Liver (tissue), 8 donors: ENCODE measurements at regions not wholly inside any gene's neighbourhood (a gene's known extent, or its start where the extent isn't known, plus 50 kb on each side); places are given as distances from the start of the nearest gene placed in this dataset.

Experiments used
- DNase-seq: peaks from one replicate; pipeline ENCODE4 v3.0.0-alpha.2; 2017; ENCODE audit warnings: low spot score
- H3K27ac ChIP-seq, 2 donors: one replicate each; pipeline ENCODE4 v1.7.0; 2013; ENCODE audit warnings: inconsistent platforms in 2 of 2, low read length in 2 of 2, control low read depth in 1 of 2, low read depth in 1 of 2, mild to moderate bottlenecking in 1 of 2
- H3K27me3 ChIP-seq, 4 donors: one replicate each; pipeline versions ENCODE4 v1.6.1 to v1.7.0; 2013; ENCODE audit warnings: low read length in 3 of 4, inconsistent platforms in 1 of 4, mild to moderate bottlenecking in 1 of 4, moderate library complexity in 1 of 4; ENCODE audit not compliant: control insufficient read depth in 4 of 4, insufficient read depth in 4 of 4
- H3K36me3 ChIP-seq, 4 donors: one replicate each; pipeline versions ENCODE4 v1.6.1 to v1.7.0; 2013; ENCODE audit warnings: low read length in 3 of 4, mild to moderate bottlenecking in 3 of 4, low read depth in 1 of 4, moderate library complexity in 1 of 4; ENCODE audit not compliant: control insufficient read depth in 4 of 4, insufficient read depth in 3 of 4
- H3K4me1 ChIP-seq, 4 donors: one replicate each; pipeline versions ENCODE4 v1.6.1 to v1.7.0; 2013; ENCODE audit warnings: low read length in 3 of 4, mild to moderate bottlenecking in 3 of 4, moderate library complexity in 1 of 4; ENCODE audit not compliant: control insufficient read depth in 4 of 4, insufficient read depth in 4 of 4
- H3K4me3 ChIP-seq, 3 donors: one replicate each; pipeline versions ENCODE4 v1.6.1 to v1.7.0; 2013; ENCODE audit warnings: low read length in 3 of 3, control low read depth in 1 of 3, low read depth in 1 of 3, mild to moderate bottlenecking in 1 of 3
- H3K9ac ChIP-seq, 2 donors: one replicate each; pipeline ENCODE4 v1.7.0; 2013; ENCODE audit warnings: low read length in 2 of 2, mild to moderate bottlenecking in 2 of 2, moderate library complexity in 2 of 2, control low read depth in 1 of 2, low read depth in 1 of 2
- H3K9me3 ChIP-seq, 4 donors: one replicate each; pipeline versions ENCODE4 v1.6.1 to v1.7.0; 2013; ENCODE audit warnings: low read length in 3 of 4; ENCODE audit not compliant: control insufficient read depth in 4 of 4
- CTCF ChIP-seq: fragments of 150-350 bp; IDR thresholded peaks from 2 replicates; pipeline ENCODE4 v1.5.1; 2017; ENCODE audit warnings: improper control_type of control experiment, low read depth, low read length; ENCODE audit not compliant: missing input control
- EGR1 ChIP-seq, 2 donors: IDR thresholded peaks; 2 replicates each; pipeline ENCODE4 v1.6.1; 2016 to 2018; ENCODE audit warnings: antibody characterized with exemption in 2 of 2, low read depth in 2 of 2
- GABPA ChIP-seq, 2 donors: IDR thresholded peaks in 1 of 2; conservative IDR thresholded peaks in 1 of 2; 2 replicates each; pipeline ENCODE4 v1.6.1; 2016; ENCODE audit warnings: antibody characterized with exemption in 2 of 2, mild to moderate bottlenecking in 1 of 2, moderate library complexity in 1 of 2
- HNF4A ChIP-seq, 2 donors: conservative IDR thresholded peaks; 2 replicates each; pipeline ENCODE4 v1.6.1; 2016; ENCODE audit warnings: antibody characterized with exemption in 2 of 2, mild to moderate bottlenecking in 2 of 2
- HNF4G ChIP-seq: IDR thresholded peaks from 2 replicates; pipeline ENCODE4 v1.6.1; 2016; ENCODE audit warnings: antibody characterized with exemption
- JUND ChIP-seq, 2 donors: IDR thresholded peaks; 2 replicates each; pipeline ENCODE4 v1.6.1; 2016; ENCODE audit warnings: antibody characterized with exemption in 2 of 2
- NR2F2 ChIP-seq: IDR thresholded peaks from 2 replicates; pipeline ENCODE4 v1.6.1; 2016; ENCODE audit warnings: antibody characterized with exemption
- RAD21 ChIP-seq, 2 donors: IDR thresholded peaks; 2 replicates each; pipeline ENCODE4 v1.6.1; 2016; ENCODE audit warnings: antibody characterized with exemption in 2 of 2, mild to moderate bottlenecking in 2 of 2
- REST ChIP-seq: IDR thresholded peaks from 2 replicates; pipeline ENCODE4 v1.6.1; 2016; ENCODE audit warnings: antibody characterized with exemption, mild to moderate bottlenecking
- RXRA ChIP-seq, 2 donors: IDR thresholded peaks; 2 replicates each; pipeline ENCODE4 v1.6.1; 2017 to 2018; ENCODE audit warnings: antibody characterized with exemption in 2 of 2, mild to moderate bottlenecking in 1 of 2
- SP1 ChIP-seq: IDR thresholded peaks from 2 replicates; pipeline ENCODE4 v1.6.1; 2018; ENCODE audit warnings: antibody characterized with exemption, mild to moderate bottlenecking
- TAF1 ChIP-seq: conservative IDR thresholded peaks from 2 replicates; pipeline ENCODE4 v1.6.1; 2016; ENCODE audit warnings: antibody characterized with exemption, mild to moderate bottlenecking
- WGBS: extraction: QIAGEN DNeasy Blood & Tissue Kit; methylation state at CpG from one replicate; pipeline ENCODE4 v1.1.7; 2013; 5-methylcytosine and 5-hydroxymethylcytosine counted together
- TF ChIP-seq, protein P1 (sequence below): IDR thresholded peaks from 2 replicates; pipeline ENCODE4 v1.6.1; 2016; ENCODE audit warnings: antibody characterized with exemption
- TF ChIP-seq, protein P2 (sequence below): IDR thresholded peaks from 2 replicates; pipeline ENCODE4 v1.6.1; 2016; ENCODE audit warnings: antibody characterized with exemption
- donor health status: healthy.
- donor health status: healthy.
- donor health status: healthy.
- donor health status: healthy.
- donor health status: healthy.

GRCh38 chr6:85810558-85810957, 167.9 kb upstream of the SYNCRIP start (continued):
- no peak for TF ChIP-seq EGR1 (IDR thresholded peaks at IDR 0.05; ENCODE audit: low read depth in 2 of 2)
- TF ChIP-seq CTCF, result no peak
- TF ChIP-seq SP1, result no peak
- no peak for TF ChIP-seq HNF4G

- no peak overlapping the region for H3K9ac ChIP-seq
- H3K9me3 ChIP-seq, result peaks cover 0 to 2% (median under 1%) of the 10 kb centered on the region in 4 donors
- no peak overlapping the region for H3K27ac ChIP-seq
- WGBS, result 28% methylated on average over 1 of the region's 1 CpG
- no peak overlapping the region for H3K4me3 ChIP-seq
- TF ChIP-seq HNF4A (conservative IDR thresholded peaks at IDR 0.05), result no peak
- TF ChIP-seq EGR1 (IDR thresholded peaks at IDR 0.05; ENCODE audit: low read depth in 2 of 2), result no peak
- TF ChIP-seq, protein P1, sequence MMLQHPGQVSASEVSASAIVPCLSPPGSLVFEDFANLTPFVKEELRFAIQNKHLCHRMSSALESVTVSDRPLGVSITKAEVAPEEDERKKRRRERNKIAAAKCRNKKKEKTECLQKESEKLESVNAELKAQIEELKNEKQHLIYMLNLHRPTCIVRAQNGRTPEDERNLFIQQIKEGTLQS, result no peak
- TF ChIP-seq, protein P2, sequence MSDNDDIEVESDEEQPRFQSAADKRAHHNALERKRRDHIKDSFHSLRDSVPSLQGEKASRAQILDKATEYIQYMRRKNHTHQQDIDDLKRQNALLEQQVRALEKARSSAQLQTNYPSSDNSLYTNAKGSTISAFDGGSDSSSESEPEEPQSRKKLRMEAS, result no peak
- no peak for TF ChIP-seq REST
- no peak for TF ChIP-seq HNF4G
- TF ChIP-seq CTCF, result no peak
- TF ChIP-seq TAF1, result no peak
- TF ChIP-seq JUND (IDR thresholded peaks at IDR 0.05), result no peak
- TF ChIP-seq RXRA (IDR thresholded peaks at IDR 0.05), result no peak
- TF ChIP-seq GABPA (IDR thresholded peaks at IDR 0.05 in 1 of 2, conservative IDR thresholded peaks at IDR 0.05 in 1 of 2), result no peak
- TF ChIP-seq RAD21 (IDR thresholded peaks at IDR 0.05), result no peak
- no peak for TF ChIP-seq NR2F2
- H3K4me1 ChIP-seq, result no peaks in the 10 kb centered on the region
- no peak for DNase-seq
- H3K27me3 ChIP-seq, result no peaks in the 10 kb centered on the region
- no peaks in the 10 kb centered on the region for H3K36me3 ChIP-seq
Observed at GRCh38 chr6:85803721-85804120, 161.0 kb upstream of the SYNCRIP start.
